Colonic mucosa (tissue), 4 donors: ENCODE measurements at regions not wholly inside any gene's neighbourhood (a gene's known extent, or its start where the extent isn't known, plus 50 kb on each side); places are given as distances from the start of the nearest gene placed in this dataset.

ENCODE experiments used
- DNase-seq: peaks from one replicate; pipeline ENCODE4 v3.0.0-alpha.2; 2020
- H3K27ac ChIP-seq: fragments of 200-600 bp; one replicate; pipeline ENCODE4 v1.8.0; 2021
- H3K27me3 ChIP-seq: fragments of 200-600 bp; one replicate; pipeline ENCODE4 v1.8.0; 2021
- H3K36me3 ChIP-seq: fragments of 200-600 bp; one replicate; pipeline ENCODE4 v1.8.0; 2021
- H3K4me1 ChIP-seq: fragments of 200-600 bp; one replicate; pipeline ENCODE4 v1.8.0; 2021; ENCODE audit warnings: mild to moderate bottlenecking
- H3K4me3 ChIP-seq: fragments of 200-600 bp; one replicate; pipeline ENCODE4 v1.8.0; 2021
- H3K9ac ChIP-seq, 2 donors: one replicate each; pipeline ENCODE4 v1.7.0; 2013; ENCODE audit warnings: control low read depth in 2 of 2, low read depth in 2 of 2, low read length in 2 of 2
- H3K9me3 ChIP-seq: fragments of 200-600 bp; one replicate; pipeline ENCODE4 v1.8.0; 2021
- intact Hi-C: fragments of 100-400 bp; cut with DNase I; formaldehyde crosslinking; loops from one replicate; pipeline ENCODE4 v1.14.1; 2022
- TF ChIP-seq, protein P1 (sequence below): fragments of 200-600 bp; IDR thresholded peaks from one replicate; pipeline ENCODE4 v1.8.0; 2022; ENCODE audit warnings: antibody characterized with exemption, mild to moderate bottlenecking
- donor health status: healthy.
- donor health status: DM: no; HTN: no; CAD: no.
- donor health status: DM: no; HTN: no; CAD: no.

DNA sequence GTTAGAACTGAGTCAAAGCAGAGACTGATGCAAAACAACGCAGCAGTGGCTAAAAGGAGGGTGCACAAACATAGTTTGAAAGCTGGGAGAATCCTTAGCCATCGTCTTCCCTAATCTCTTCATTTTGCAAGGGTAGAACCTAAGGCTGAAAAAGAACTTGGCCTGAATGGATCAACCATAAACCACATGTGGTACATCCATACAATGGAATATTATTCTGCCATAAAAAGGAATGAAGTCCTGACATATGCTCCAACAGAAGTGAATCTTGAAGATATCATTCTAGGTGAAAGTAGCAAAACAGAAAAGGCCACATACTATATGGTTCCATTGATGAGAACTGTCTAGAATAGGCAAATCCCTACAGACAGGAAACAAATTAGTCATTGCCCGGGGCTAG is 330.3 kb upstream of the NPVF start:
- Histone ChIP-seq H3K4me1 (no peaks in the 10 kb centered on the region), H3K27ac (no peak overlapping the region), H3K9me3 (no peaks in the 10 kb centered on the region), H3K27me3 (no peaks in the 10 kb centered on the region), H3K36me3 (no peaks in the 10 kb centered on the region), H3K4me3 (no peak overlapping the region), H3K9ac (no peak overlapping the region)
- intact Hi-C loops: no loop called here
- TF ChIP-seq, protein P1, sequence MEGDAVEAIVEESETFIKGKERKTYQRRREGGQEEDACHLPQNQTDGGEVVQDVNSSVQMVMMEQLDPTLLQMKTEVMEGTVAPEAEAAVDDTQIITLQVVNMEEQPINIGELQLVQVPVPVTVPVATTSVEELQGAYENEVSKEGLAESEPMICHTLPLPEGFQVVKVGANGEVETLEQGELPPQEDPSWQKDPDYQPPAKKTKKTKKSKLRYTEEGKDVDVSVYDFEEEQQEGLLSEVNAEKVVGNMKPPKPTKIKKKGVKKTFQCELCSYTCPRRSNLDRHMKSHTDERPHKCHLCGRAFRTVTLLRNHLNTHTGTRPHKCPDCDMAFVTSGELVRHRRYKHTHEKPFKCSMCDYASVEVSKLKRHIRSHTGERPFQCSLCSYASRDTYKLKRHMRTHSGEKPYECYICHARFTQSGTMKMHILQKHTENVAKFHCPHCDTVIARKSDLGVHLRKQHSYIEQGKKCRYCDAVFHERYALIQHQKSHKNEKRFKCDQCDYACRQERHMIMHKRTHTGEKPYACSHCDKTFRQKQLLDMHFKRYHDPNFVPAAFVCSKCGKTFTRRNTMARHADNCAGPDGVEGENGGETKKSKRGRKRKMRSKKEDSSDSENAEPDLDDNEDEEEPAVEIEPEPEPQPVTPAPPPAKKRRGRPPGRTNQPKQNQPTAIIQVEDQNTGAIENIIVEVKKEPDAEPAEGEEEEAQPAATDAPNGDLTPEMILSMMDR: no peak
- DNase-seq: no peak

DNA sequence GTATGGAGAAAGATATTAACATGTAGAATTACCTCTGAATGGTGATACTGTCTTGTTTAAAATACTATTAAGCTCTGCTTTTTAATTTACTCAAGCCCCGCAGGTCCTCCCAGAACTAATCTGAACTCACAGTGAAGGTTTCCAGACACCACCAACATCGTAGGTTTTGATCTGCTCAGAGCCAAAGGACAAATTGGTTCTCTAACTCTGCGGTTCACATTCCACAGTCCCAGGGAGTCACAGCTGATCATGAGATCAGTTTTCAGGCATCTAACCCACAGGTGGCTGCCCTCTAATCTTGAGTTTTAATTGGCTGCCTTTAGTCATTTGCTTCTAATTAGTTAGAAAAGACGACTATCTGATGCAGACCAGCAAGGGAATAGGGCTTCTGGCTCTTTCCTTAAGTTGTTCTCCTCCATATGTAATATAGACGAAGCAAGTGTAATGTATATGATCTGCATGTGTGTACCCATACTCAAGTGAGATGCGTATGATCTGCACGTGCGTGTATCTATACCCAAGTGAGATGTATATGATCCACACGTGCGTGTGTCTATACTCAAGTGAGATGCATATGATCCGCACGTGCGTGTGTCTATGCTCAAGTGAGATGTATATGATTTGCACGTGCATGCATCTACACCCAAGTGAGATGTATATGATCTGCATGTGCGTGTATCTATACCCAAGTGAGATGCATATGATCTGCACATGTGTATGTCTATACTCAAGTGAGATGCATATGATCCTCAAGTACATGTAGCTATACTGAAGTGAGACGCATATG is 331.5 kb upstream of the NPVF start:
- TF ChIP-seq, protein P1: no peak
- Histone ChIP-seq H3K9me3 (no peaks in the 10 kb centered on the region), H3K36me3 (no peaks in the 10 kb centered on the region), H3K4me1 (no peaks in the 10 kb centered on the region), H3K9ac (no peak overlapping the region), H3K27ac (no peak overlapping the region), H3K4me3 (no peak overlapping the region), H3K27me3 (no peaks in the 10 kb centered on the region)
- no peak for DNase-seq
- intact Hi-C loops: no loop called here

GRCh38 chr7:25562673-25563182 is 334.4 kb upstream of the NPVF start:
- no peaks in the 10 kb centered on the region for H3K4me1 ChIP-seq
- no peaks in the 10 kb centered on the region for H3K9me3 ChIP-seq
- intact Hi-C loops: no loop called here
- H3K4me3 ChIP-seq: no peak overlapping the region
- H3K27ac ChIP-seq: no peak overlapping the region
- no peaks in the 10 kb centered on the region for H3K27me3 ChIP-seq
- no peaks in the 10 kb centered on the region for H3K36me3 ChIP-seq
- no peak overlapping the region for H3K9ac ChIP-seq
- no peak for DNase-seq
- TF ChIP-seq, protein P1: no peak

DNA sequence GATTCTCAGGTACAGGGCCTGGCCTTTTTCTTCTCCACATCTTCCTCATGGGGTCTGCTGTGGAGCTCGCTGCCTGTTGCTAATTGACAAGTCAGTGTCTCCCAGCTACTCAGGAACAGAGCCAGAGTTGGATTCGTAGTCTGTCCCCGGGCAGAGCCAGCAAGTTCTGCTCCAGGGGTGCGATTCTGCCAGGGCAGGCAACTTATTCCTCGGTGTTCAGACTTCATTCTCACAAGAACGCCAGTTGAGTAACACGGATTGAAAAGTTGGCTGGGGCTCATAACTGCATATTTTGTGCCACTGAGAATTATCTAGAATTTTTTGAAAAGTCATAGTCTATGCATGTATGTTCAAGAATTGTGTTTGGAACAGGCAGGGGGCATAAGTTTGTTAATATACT is 336.7 kb upstream of the NPVF start:
- Histone ChIP-seq H3K9me3 (no peaks in the 10 kb centered on the region), H3K4me3 (no peak overlapping the region), H3K4me1 (no peaks in the 10 kb centered on the region), H3K27ac (no peak overlapping the region), H3K27me3 (no peaks in the 10 kb centered on the region), H3K36me3 (no peaks in the 10 kb centered on the region), H3K9ac (no peak overlapping the region)
- TF ChIP-seq, protein P1: no peak
- no peak for DNase-seq
- intact Hi-C loops: loop anchor here (2.0 to 5.0 kb wide), 3 partner anchors 172 to 304 kb away; no protein-coding TSS in a partner anchor

DNA sequence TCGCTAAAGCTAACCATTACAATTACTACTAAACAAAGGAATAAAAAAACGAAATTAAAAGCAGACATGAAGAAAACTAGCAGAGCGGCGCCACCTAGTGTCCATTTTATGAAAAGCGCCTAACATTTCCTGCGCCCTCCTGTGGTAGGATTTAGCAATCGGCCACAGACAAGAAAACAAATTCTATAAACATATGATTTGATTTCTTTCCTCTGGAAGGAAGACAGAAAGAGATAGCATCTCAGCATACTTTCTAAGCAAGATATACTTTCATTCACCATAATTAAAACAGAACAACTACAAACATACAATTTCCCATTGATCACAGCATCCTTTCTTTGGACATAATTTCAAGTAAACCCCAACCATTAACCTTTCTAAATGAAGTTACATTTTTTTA is 337.7 kb upstream of the NPVF start:
- no peaks in the 10 kb centered on the region for H3K27me3 ChIP-seq
- H3K9ac ChIP-seq: peak overlapping the region in 1 of 2 donors; percentile 2
- H3K4me1 ChIP-seq: no peaks in the 10 kb centered on the region
- no peak overlapping the region for H3K27ac ChIP-seq
- peak; percentile 69 for DNase-seq
- TF ChIP-seq, protein P1: peak; percentile 100
- no peaks in the 10 kb centered on the region for H3K9me3 ChIP-seq
- intact Hi-C loops: loop anchor here (2.0 to 5.0 kb wide), 3 partner anchors 173 to 305 kb away; no protein-coding TSS in a partner anchor
- H3K4me3 ChIP-seq: no peak overlapping the region
- no peaks in the 10 kb centered on the region for H3K36me3 ChIP-seq
